SK-N-SH treated with all-trans-retinoic acid at 6 μM for 48 hours (cell line): ENCODE measurements at regions not wholly inside any gene's neighbourhood (a gene's known extent, or its start where the extent isn't known, plus 50 kb on each side); places are given as distances from the start of the nearest gene placed in this dataset.
"Not testable (repeated sequence)": the region's sequence is repeated elsewhere in the genome, so short reads cannot be mapped to it uniquely, and the experiment has no call there.

Experiments
- PATZ1 ChIP-seq: fragments of 250-450 bp; sonication (Bioruptor Pico); IDR thresholded peaks from 2 replicates; pipeline ENCODE4 v1.8.0; 2020; ENCODE audit warnings: mild to moderate bottlenecking, moderate library complexity, borderline replicate concordance
- PPARA ChIP-seq: fragments of 250-450 bp; sonication (Bioruptor Pico); IDR thresholded peaks from 2 replicates; pipeline ENCODE4 v1.5.0; 2020; ENCODE audit warnings: mild to moderate bottlenecking, borderline replicate concordance
- SNAI2 ChIP-seq: fragments of 250-450 bp; sonication (Bioruptor Pico); IDR thresholded peaks from 2 replicates; pipeline ENCODE4 v1.5.0; 2020; ENCODE audit warnings: mild to moderate bottlenecking, moderate library complexity
- ZC3H10 ChIP-seq: fragments of 250-450 bp; sonication (Bioruptor Pico); IDR thresholded peaks from 2 replicates; pipeline ENCODE4 v1.5.1; 2021; ENCODE audit warnings: mild to moderate bottlenecking, moderate library complexity
- ZNF565 ChIP-seq: fragments of 450-650 bp; formaldehyde crosslinking; conservative IDR thresholded peaks from 2 replicates; pipeline ENCODE4 v1.5.0; 2020; ENCODE audit warnings: low read depth, mild to moderate bottlenecking, moderate library complexity
- ZNF8 ChIP-seq: fragments of 450-650 bp; formaldehyde crosslinking; IDR thresholded peaks from 2 replicates; pipeline ENCODE4 v1.5.0; 2020; ENCODE audit warnings: mild to moderate bottlenecking, moderate library complexity

- TF ChIP-seq PATZ1 (CRISPR knock-in tag); ZNF8; SNAI2; ZC3H10; ZNF565 (CRISPR knock-in tag); PPARA (CRISPR knock-in tag): not testable (repeated sequence)
Measured at GRCh38 chr2:38482710-38483109, 105.6 kb upstream of the ATL2 start.
